Kidney epithelial cell (primary cell): ENCODE measurements at regions not wholly inside any gene's neighbourhood (a gene's known extent, or its start where the extent isn't known, plus 50 kb on each side); places are given as distances from the start of the nearest gene placed in this dataset.

Source experiments
- DNase-seq: peaks from one replicate; pipeline ENCODE4 v3.0.0-alpha.2; 2010; ENCODE audit warnings: low read depth
- H3K27me3 ChIP-seq: 2 replicates; pipeline ENCODE4 v1.6.0; 2011; ENCODE audit warnings: low read length; ENCODE audit not compliant: control insufficient read depth, insufficient read depth
- H3K36me3 ChIP-seq: 2 replicates; pipeline ENCODE4 v1.5.1; 2011; ENCODE audit warnings: low read length; ENCODE audit not compliant: control insufficient read depth, insufficient read depth
- H3K4me3 ChIP-seq: 2 replicates; pipeline ENCODE4 v1.5.1; 2011; ENCODE audit warnings: low read depth, mild to moderate bottlenecking, control low read depth, low read length
- CTCF ChIP-seq: IDR thresholded peaks from 2 replicates; pipeline ENCODE4 v1.5.1; 2011; ENCODE audit warnings: mild to moderate bottlenecking, moderate library complexity, low read length, control low read depth, inconsistent platforms; ENCODE audit not compliant: insufficient read depth, poor library complexity, severe bottlenecking

- H3K27me3 ChIP-seq = no peaks in the 10 kb centered on the region
- H3K4me3 ChIP-seq = no peak overlapping the region
- H3K36me3 ChIP-seq = no peaks in the 10 kb centered on the region
- no peak for DNase-seq
- no peak for TF ChIP-seq CTCF
These were observed 191.9 kb downstream of the RND3 start for GRCh38 chr2:150295544-150295943.

- no peak overlapping the region for H3K4me3 ChIP-seq
- no peak for DNase-seq
- TF ChIP-seq CTCF = no peak
- no peaks in the 10 kb centered on the region for H3K27me3 ChIP-seq
- H3K36me3 ChIP-seq = no peaks in the 10 kb centered on the region
These were observed 193.7 kb downstream of the RND3 start for GRCh38 chr2:150293771-150294170.

GRCh38 chr2:150292807-150293206 lies 194.7 kb downstream of the RND3 start:
- Histone ChIP-seq H3K36me3 (no peaks in the 10 kb centered on the region), H3K4me3 (no peak overlapping the region), H3K27me3 (no peaks in the 10 kb centered on the region)
- no peak for DNase-seq
- no peak for TF ChIP-seq CTCF

- H3K4me3 ChIP-seq = no peak overlapping the region
- TF ChIP-seq CTCF = no peak
- no peak for DNase-seq
These were observed 195.3 kb downstream of the RND3 start for GRCh38 chr2:150292192-150292591.

DNA sequence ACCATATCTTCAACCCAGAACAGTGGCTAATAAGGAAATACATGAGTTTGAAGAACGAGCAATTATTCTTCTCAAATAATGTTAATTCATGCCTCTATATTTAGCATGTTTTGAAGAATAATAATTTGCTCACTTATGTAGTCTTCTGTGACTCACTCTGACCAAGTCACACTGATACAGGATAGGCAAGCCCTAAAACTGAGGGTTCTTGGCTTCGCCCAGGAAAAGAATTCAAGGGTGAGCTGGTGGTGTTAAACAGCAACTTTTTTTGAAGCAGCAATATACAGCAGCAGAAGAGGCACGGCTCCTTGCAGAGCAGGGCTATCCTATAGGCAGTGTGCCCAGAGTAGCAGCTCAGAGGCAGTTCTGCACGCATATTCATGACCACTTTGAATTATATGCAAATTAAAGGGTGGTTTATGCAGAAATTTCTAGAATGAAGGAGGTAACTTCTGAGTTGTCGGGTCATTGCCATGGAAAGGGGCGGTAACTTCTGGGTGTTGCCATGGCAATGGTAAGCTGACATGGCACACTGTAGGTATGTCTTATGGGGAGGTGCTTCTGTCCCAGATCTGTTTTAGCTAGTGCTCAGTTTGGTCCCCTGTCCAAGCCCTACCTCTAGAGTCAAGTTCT lies 200.6 kb downstream of the RND3 start:
- no peaks in the 10 kb centered on the region for H3K36me3 ChIP-seq
- TF ChIP-seq CTCF = no peak
- no peak overlapping the region for H3K4me3 ChIP-seq
- H3K27me3 ChIP-seq = no peaks in the 10 kb centered on the region
- no peak for DNase-seq

More at GRCh38 chr2:150292192-150292591, 195.3 kb downstream of the RND3 start:
- Histone ChIP-seq H3K36me3 (no peaks in the 10 kb centered on the region), H3K27me3 (no peaks in the 10 kb centered on the region)

- Histone ChIP-seq H3K4me3 (no peak overlapping the region), H3K36me3 (no peaks in the 10 kb centered on the region), H3K27me3 (no peaks in the 10 kb centered on the region)
- no peak for DNase-seq
- TF ChIP-seq CTCF = no peak
These were observed 203.4 kb downstream of the RND3 start for GRCh38 chr2:150284116-150284515.
